Activated gamma-delta T cell treated with Interleukin-2 at 50 U/mL for 16 hours (primary cell): ENCODE measurements at regions not wholly inside any gene's neighbourhood (a gene's known extent, or its start where the extent isn't known, plus 50 kb on each side); places are given as distances from the start of the nearest gene placed in this dataset.
"Not testable (repeated sequence)": the region's sequence is repeated elsewhere in the genome, so short reads cannot be mapped to it uniquely, and the experiment has no call there.

Source experiments
- DNase-seq: peaks from one replicate; pipeline ENCODE4 v3.0.0-alpha.2; 2020

DNA sequence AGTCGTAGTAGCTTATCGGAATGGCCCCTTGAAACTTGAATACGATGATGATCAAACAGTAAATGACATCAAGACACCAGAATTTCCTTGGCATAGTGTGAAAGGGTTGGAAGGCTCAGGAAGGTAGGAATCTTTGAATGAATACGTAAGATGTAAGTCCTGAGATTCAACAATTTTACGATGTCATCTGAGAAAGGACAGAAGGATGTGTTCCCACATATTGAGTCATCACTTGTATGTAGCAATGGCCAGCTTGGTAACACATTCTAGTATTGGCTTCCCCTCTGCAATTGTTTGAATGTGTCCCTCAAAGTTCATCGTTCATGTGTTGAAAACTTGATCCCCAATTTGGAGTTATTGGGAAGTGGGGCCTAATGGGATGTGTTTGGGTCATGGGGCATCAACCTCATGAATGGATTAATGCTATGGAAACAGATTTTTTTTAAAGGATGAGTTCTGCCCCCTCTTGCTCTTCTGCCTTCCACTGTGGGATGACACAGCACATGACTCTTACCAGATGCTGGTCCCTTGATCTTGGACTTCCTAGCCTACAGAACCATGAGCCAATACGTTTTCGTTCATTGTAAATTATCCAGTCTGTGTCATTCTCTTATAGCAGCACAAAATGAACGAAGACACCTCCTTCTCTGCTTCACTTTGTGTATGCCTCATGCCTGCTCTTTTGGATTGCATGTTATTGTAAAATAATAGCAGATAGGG is 284.6 kb downstream of the BCAT1 start:
- no peak for DNase-seq

DNA sequence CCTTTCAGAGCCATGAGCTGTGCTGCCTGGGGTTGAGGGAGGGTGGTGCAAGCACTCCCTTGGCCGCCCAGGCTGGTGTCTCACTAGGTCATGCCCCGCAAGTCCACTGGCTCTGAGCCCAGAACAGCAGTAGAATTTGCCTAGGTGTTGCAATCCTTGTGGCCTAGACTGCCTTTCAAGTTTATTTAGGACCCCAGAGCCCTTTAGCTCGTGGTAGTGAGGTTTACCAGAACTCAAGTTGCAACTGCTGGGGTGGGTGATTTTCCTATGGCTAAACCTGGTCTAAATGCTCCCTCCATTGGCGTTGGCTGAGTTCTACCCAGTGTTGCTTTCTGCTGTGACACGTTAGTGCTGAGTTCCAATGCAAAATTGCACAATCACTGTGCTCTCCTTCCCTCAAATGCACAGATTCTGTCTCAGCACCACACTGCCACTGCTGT is 287.2 kb downstream of the BCAT1 start:
- no peak for DNase-seq

DNA sequence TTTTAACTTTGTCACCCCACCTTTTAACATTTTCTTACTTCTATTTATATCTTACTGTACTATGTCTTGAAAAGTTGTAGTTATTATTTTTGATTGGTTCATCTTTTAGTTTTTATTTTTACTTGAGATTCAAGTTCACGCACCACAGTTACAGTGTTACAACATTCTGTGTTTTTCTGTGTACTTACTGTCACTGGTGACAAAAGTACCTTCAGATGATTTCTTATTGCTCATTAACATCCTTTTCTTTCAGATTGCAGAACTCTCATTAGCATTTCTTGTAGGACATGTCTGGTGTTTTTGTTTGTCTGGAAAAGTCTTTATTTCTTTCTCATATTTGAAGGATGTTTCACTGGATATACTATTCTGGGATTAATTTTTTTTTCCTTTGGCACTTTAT is 289.9 kb downstream of the BCAT1 start:
- DNase-seq: no peak

DNA sequence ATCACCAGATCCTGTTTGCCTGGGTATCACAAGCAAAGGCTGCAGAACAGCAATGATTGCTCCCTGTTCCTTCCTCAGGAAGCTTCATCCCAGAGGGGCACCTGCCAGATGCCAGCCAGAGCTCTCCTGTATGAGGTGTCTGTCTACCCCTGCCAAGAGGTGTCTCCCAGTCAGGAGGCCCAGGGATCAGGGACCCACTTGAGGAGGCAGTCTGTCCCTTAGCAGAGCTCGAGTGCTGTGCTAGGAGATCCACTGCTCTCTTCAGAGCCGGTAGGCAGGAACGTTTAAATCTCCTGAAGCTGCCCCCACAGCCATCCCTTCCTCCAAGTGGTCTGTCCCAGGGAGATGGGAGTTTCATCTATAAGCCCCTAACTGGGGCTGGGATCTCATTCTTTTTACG is 294.6 kb downstream of the BCAT1 start:
- not testable (repeated sequence) for DNase-seq

DNA sequence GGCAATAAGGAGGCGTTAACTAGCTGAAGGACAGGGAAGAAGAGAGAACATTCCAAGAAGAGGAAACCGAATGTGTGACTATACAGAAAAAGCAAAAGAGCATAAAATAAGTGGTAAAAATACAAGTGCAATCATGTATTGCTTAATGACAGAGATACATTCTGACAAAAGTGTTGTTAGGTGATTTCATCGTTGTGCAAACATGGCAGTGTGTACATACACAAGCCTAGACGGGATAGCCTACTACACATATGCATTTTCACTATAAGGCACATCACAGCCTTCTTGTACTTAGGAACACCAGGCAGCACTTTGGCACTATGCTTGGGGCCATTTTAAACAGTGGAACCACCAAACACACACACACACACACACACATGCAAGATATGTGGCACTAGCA is 299.3 kb downstream of the BCAT1 start:
- DNase-seq: no peak

DNA sequence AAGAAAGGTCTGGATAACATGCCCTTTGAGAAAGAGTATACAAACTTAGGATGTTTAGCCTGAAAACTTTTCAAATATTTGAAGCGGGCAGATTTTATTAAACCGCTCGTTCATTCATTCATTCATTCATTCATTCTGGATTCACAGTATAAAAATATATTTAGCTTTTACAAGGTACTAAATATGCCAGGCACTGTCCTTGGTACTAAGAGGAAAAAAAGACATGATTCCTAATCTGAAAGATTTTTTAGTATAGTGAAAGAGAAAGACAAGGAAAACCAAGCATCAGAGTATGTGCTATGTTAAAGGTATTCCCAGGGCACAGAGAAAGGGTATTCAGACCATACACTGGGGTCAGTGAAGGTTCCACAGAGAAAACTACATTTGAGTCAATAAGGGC is 299.7 kb downstream of the BCAT1 start:
- no peak for DNase-seq

DNA sequence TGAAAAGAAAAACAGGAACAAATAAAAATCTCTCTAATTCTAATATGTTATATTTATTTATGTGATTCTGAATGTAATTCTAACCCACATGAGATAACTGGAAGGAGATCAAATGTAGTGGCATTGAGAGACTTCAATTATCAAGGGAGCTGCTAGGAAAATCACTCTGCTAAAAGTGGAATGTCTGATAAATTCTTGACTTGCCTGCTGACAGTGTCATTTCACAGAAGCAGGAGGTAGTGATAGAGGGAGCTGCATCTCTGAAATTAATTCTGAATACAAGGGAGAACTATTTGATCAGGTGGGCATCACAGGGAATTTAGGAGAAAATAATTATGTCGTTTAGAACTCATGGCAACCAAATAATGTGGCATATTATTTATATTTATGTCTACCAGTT is 303.6 kb downstream of the BCAT1 start:
- DNase-seq: no peak

DNA sequence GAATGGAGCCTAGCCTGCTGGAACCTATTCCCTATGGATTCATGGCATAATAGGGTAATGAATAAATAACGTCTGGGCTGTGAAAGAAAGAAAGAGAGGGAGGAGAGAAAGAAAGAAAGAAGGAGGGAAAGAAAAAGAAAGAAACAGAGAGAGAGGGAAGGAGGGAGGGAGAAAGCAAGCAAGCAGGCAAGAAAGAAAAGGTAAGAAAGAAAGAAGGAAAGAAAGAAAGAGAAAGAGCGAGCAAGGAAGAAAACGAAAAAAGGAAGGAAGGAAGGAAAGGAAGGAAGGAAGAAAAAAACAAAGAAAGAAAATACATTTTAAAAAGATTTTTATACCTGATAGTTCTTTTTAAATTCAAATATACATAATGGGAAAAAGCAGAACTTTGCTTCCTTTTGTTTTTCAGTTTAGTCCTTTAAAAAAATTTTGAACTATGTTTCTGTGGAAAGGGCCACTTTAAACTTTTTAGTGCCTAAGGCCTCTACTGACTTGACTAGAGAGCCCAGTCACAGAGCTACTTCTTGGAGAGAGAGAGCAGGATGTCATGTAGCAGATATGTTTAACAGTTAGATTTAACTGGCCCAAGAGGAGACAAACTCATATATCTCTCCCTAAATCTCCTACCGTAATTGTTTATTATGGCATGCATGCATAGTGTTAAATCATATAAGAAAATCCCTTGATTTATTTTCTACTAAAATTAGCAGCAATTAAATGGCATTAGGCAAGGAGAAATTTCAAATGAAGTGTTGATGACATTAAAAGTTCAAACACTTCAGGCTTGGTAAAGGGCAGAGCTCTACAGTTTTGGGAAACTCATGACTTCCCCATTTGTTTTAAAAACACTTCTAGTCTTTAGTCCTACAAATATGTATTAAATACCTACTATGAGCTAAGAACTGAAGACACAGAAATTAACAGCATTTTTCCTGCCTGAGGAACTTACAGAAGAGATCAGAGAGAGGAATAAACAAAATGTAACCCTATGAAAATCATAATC is 305.5 kb downstream of the BCAT1 start:
- DNase-seq: no peak

DNA sequence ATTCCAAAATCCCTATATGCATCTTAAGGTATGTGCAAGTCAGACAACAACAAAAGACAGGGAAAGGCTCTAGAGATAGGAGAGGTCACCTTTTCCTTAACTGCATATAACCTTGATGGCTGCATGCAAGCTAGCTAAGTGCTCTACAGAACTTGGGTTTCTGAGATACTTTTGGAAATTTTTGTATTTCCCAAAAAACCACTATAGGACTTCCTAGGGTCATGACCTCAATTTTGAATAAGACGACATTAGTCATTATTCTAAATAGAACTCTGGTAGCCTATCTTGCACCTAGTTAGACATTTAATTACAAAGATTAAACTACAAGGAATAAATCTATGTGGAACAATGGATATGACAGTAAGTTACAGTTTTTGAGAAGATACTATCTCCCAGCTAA is 309.3 kb downstream of the BCAT1 start:
- DNase-seq: no peak

DNA sequence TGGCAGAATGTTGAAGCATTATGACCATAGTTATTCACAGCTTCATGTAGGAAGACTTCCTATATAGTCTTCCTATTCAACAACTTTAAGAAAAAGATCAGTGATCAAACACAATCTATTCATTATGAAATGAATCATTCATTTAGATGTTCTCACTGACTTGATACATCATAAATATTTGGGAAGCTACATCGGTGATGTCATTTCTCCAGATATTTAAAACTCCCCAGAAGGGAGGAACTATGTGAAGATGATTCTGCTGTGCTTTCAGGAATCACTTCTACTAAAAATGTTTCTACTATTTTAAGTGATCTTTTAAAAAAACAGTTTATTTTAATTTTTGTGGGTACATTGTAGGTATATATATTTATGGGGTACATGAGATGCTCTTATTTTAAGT is 316.4 kb downstream of the BCAT1 start:
- DNase-seq: no peak

DNA sequence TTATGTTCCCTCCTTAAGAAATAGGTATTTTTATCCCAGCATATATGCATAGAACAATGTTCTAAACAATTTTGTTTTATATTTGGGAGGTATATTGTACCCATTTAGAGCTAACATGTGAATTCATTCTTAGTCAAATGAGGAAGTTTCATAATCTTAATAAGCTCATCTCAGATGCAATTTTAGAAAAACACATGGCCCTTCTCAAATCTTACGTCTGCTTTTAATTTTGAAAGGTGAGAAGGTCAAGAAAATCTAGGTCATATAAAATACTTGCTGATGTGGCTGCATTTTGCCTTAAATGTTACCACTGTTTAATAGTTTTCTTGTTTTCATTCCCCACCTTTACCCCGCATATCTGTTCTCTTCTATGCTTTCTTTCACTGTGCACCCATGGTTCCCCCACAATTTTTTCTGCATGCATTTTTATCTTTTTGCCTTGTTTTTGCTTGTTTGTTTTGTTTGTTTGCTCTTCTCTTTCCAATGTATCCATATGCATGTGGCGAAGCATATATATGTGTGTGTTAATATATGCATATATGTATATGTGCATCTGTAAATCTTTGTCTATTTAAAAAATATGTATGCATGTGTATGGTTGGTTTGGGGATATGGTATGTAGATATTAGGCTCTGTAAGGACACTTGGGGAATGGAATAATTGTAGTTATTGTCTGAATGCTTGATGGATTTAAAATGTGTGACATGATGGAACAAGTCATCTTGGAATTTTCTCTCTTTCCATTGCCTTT is 317.1 kb downstream of the BCAT1 start:
- DNase-seq: no peak

DNA sequence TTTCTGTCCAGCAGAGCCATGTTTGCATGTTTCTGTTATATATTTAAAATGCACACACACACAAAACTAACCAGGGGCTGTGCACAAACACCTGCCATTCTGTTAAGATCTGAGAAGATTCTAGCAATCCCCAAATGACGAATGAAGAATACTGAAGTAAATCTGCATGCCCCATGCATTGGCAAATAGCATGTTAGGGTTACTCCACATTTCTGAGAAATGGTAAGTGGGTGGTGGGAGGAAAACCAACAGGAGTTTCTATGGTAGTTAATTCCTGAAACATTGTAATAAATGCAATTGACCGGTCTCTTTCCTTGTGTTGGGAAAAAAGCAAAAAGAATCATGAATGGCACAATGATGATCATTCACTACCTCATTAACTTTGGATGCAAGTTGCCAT is 318.0 kb downstream of the BCAT1 start:
- no peak for DNase-seq

DNA sequence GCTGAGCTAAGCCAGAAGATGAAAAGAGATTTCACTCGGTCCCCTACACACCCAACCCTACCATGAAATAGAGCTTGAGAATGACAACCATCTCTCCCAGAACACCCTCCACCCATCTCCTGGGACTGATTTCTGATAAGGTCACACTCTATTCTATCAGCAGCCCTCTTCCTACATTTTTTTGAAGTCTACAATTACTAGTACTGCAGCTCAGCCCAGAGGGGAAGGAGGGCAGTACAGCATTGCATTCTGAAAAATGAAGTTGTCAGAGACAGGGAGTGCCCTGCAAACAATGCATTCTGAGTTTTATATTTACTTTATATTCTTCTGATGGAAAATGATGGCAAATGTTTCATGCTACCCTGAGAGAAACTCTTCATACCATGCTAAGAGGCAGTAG is 318.5 kb downstream of the BCAT1 start:
- DNase-seq: no peak

DNA sequence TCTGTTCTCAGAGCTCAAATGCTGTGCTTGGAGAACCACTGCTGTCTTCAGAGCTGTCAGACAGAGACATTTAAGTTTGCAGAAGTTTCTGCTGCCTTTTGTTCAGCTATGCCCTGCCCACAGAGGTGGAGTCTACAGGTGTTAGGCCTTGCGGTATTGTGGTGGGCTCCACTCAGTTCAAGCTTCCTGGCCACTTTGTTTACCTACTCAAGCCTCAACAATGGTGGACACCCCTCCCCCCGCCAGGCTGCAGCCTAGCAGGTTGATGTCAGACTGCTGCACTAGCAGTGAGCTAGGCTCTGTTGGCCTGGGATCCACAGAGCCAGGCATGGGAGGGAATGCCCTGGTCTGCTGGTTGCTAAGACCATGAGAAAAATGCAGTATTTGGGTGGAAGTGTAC is 323.8 kb downstream of the BCAT1 start:
- peak; percentile 4 for DNase-seq

DNA sequence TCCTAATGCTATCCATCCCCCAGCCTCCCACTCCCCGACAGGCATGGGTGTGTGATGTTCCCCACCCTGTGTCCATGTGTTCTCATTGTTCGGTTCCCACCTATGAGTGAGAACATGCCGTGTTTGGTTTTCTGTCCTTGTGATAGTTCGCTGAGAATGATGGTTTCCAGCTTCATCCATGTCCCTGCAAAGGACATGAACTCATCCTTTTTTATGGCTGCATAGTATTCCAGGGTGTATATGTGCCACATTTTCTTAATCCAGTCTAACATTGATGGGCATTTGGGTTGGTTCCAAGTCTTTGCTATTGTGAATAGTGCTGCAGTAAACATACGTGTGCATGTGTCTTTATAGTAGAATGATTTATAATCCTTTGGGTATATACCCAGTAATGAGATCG is 328.9 kb downstream of the BCAT1 start:
- not testable (repeated sequence) for DNase-seq

DNA sequence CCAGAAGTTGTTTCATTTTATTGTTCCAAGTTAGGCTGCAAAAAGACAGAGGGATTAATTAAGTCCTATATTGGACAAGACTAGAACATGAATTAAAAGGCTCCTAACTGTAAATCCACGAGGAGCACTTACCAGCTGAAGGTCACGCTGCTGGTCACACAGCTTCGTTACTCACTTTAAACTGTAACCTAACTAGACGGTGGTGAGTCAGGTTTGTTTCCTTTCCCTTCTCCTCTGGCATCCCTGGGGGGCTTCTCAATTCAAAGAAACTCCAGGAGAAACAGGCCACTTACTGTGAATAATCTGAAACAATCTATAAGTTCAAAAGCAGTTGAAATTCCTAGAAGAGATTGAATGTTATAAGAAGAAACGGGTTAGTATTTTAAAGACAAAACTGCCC is 331.4 kb downstream of the BCAT1 start:
- no peak for DNase-seq

DNA sequence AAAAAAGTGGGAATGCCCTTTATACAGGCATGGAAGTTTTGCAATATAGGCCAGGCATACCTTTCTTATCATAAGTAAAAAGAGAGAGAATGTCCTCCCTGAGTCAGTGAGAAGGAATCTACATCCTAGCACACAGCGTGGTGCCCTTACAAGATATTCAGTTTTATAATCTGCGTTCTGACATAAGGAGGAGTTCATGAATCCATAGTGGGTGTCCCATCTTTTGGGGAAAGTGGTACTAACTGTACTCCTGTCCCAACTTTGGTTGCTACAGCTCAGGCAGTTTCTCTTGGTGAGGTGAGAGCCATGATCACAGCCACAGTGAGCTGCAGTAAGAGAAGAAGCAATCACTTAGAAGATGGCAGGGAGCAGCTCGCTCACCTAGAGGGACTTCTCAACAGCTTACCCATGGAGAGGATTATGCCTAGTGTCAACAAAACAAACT is 332.9 kb downstream of the BCAT1 start:
- no peak for DNase-seq

DNA sequence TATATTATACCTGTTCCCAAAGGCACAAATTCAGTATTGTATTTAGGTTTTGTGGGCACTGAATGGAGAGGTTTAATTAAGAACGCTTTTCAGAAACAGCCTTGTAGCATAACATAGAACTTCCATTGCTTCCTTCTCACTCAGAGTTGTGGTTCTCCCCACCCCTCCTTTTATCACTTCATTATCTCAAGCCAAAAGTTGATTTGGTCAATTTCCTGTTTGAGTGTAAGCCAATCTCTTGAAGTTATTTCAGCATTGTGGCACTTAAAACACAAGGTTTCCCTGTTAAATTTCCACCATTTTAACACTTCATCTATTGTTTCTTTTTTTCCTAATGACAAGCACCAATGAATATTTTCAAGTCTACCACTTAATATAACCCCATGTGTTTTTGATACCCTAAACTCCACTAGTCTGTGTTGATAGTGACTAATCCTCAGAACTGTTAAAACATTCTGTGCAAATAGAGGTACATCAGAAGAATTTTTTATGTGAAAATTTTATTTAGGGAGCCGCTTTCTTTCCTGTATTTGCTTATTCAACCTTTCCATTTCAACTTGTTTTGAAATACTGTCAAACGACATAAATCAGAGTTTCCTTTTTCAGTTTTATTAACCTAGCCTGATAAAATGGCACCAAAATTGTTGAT is 340.1 kb downstream of the BCAT1 start:
- DNase-seq: no peak

DNA sequence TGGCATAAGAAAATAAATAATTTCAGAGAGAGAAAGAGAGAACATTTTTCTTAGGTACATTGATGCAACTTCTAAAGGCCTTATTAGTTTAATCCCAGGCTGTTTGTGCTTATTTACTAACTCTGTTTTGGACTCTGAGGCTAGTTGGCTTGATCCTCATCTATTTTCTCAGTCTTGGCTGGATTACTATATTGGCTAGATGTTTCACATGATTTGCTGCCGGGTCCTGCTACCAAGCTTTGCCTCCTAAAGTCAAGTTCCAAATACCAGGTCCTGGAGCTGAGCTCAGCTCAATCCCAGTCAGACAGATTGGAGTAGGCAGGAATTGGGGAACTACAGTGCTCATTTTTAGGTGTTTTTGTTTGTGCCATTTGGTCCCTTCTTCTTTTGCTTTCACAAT is 340.8 kb downstream of the BCAT1 start:
- no peak for DNase-seq

DNA sequence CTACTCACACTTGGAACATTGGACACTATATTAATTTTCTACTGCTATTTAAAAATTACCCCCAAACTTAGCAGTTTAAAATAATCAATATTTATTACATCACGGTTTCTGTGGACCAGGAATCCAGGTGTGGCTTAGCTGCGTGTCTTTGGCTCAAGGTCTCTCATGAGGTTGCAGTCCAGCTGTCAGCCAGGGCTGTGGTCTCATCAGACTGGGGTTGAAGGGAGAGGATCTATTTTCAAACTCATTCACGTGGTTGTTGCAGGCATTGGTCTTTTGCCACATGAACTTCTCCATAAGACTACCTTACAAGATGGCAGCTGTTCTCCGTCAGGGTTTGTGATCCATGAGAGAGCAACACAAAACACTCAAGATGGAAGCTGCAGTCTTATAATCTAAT is 343.0 kb downstream of the BCAT1 start:
- no peak for DNase-seq

DNA sequence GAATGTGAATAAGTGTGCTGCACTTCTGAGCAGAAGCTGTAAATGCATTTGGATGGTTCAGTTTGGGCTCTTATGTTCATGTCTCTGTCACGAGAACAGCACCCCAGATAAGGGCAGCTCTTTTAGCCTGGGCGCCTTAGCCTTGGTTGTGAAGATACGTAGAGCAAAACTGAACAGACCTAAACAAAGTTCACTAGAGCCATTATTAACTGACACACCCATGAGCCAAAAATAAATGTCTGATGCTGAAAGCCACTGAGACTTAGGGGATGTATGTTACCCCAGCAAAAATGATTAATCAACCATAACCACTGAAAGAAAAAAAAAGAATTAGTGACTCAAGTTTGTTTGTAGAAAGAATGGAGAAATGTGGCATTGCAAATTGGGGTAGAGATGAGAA is 343.4 kb downstream of the BCAT1 start:
- no peak for DNase-seq

DNA sequence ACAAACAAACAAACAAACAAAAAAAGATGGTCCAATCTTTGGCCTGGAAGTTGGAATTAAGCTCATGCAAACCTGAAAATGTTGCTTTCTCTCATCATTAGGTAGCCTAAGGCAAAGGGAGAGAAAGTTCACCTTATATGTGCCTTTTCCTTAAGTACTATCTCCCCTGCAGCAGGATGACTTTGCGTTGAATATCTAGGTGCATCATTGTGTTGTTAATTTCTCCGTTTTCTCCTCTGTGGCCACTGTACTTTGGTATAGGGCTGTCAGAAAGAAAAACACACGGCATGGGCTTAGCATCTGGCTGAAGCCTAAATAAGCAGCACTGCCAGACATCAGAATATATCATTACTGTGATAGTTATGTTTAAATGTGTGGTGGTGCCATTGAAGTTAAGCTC is 345.5 kb downstream of the BCAT1 start:
- DNase-seq: no peak

DNA sequence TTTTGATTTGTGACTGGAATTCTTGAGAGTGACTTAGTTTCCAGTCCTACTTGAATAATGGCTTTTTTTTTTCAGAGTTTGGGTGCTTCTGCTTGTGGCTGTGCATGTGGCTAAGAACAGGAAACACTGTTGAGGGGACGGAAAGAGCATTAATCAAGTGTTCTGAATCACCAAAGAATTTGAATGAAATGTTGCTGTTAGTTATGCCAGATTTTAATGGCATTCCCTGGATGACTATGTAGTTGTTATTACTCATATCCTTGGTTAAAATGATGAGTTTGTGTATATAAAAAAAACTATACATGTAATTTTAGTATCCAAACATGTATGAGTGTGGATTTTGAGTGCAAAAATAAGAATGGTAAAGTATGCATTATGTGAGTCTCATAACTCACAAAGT is 347.9 kb downstream of the BCAT1 start:
- DNase-seq: no peak
